Upper lobe of left lung (tissue), 6 donors: ENCODE measurements at regions not wholly inside any gene's neighbourhood (a gene's known extent, or its start where the extent isn't known, plus 50 kb on each side); places are given as distances from the start of the nearest gene placed in this dataset.

ENCODE experiments used
- ATAC-seq, 2 donors: fragments of 200-7000 bp; cut with Tn5 transposase; one replicate each; pipeline ENCODE4 v1.9.1; 2022; ENCODE audit warnings: mild to moderate bottlenecking in 2 of 2, moderate library complexity in 2 of 2; ENCODE audit not compliant: low FRiP score in 2 of 2
- DNase-seq, 2 donors: peaks; one replicate each; pipeline ENCODE4 v3.0.0-alpha.2; 2019 to 2020
- H3K27ac ChIP-seq, 4 donors: fragments of 200-600 bp; sonication (generic); one replicate each; pipeline ENCODE4 v1.5.1; 2016 to 2019
- H3K27me3 ChIP-seq, 4 donors: fragments of 200-600 bp; sonication (generic); one replicate each; pipeline ENCODE4 v1.5.1; 2017 to 2019
- H3K36me3 ChIP-seq, 4 donors: fragments of 200-600 bp; sonication (generic); one replicate each; pipeline ENCODE4 v1.5.1; 2016 to 2019
- H3K4me1 ChIP-seq, 4 donors: fragments of 200-600 bp; sonication (generic); one replicate each; pipeline ENCODE4 v1.5.1; 2018 to 2019
- H3K4me3 ChIP-seq, 4 donors: fragments of 200-600 bp; sonication (generic); one replicate each; pipeline ENCODE4 v1.5.1; 2017 to 2019; ENCODE audit warnings: mild to moderate bottlenecking in 2 of 4, moderate library complexity in 1 of 4
- H3K9me3 ChIP-seq, 4 donors: fragments of 200-600 bp; sonication (generic); one replicate each; pipeline ENCODE4 v1.5.1; 2018 to 2019
- CTCF ChIP-seq, 6 experiments: fragments of 450-650 bp in 4 of 6; fragments of 200-600 bp in 2 of 6; sonication (generic) in 2 of 6; IDR thresholded peaks; one replicate each; pipeline ENCODE4 v1.5.1; 2016 to 2019; ENCODE audit warnings: antibody characterized with exemption in 6 of 6
- EP300 ChIP-seq, 4 donors: sonication (generic); formaldehyde crosslinking; IDR thresholded peaks; one replicate each; pipeline ENCODE4 v1.5.1; 2017; ENCODE audit warnings: antibody characterized with exemption in 4 of 4, control low read depth in 2 of 4
- POLR2A ChIP-seq, 4 donors: fragments of 450-650 bp; IDR thresholded peaks; one replicate each; pipeline ENCODE4 v1.5.1; 2016 to 2017; ENCODE audit warnings: antibody characterized with exemption in 4 of 4, mild to moderate bottlenecking in 2 of 4
- POLR2AphosphoS5 ChIP-seq, 2 donors: sonication (generic); formaldehyde crosslinking; IDR thresholded peaks; one replicate each; pipeline ENCODE4 v1.5.1; 2017; ENCODE audit warnings: antibody characterized with exemption in 2 of 2
- WGBS, 2 donors: methylation state at CpG; one replicate each; pipeline ENCODE4 v1.1.5; 2017 to 2018; 5-methylcytosine and 5-hydroxymethylcytosine counted together
- donor health status: DM: no; HTN: no; CAD: no; lungs with moderate emphysema.
- donor health status: DM: no; HTN: yes; CAD: no; lungs with severe emphysema.

GRCh38 chr5:164005071-164005470, 499.7 kb downstream of the MAT2B start:
- DNase-seq (no peak), ATAC-seq (no peak)
- no peak overlapping the region for H3K27ac ChIP-seq
- no peaks in the 10 kb centered on the region for H3K4me1 ChIP-seq
- no peaks in the 10 kb centered on the region for H3K9me3 ChIP-seq
- H3K4me3 ChIP-seq, result no peak overlapping the region
- no peaks in the 10 kb centered on the region for H3K36me3 ChIP-seq
- WGBS, 2 donors, result 85 to 88% methylated on average over 1 of the region's 1 CpG
- TF ChIP-seq POLR2AphosphoS5 (IDR thresholded peaks at IDR 0.05), result no peak
- TF ChIP-seq EP300 (IDR thresholded peaks at IDR 0.05), result no peak
- no peak for TF ChIP-seq CTCF (IDR thresholded peaks at IDR 0.05)
- H3K27me3 ChIP-seq, result no peaks in the 10 kb centered on the region

- Histone ChIP-seq H3K36me3 (no peaks in the 10 kb centered on the region), H3K27me3 (no peaks in the 10 kb centered on the region), H3K9me3 (no peaks in the 10 kb centered on the region), H3K27ac (no peak overlapping the region), H3K4me1 (no peaks in the 10 kb centered on the region), H3K4me3 (no peak overlapping the region)
- 55 to 71% methylated on average over 2 of the region's 2 CpGs for WGBS, 2 donors
- no peak for ATAC-seq
- TF ChIP-seq POLR2A (IDR thresholded peaks at IDR 0.05) (no peak), EP300 (IDR thresholded peaks at IDR 0.05) (no peak), POLR2AphosphoS5 (IDR thresholded peaks at IDR 0.05) (no peak), CTCF (IDR thresholded peaks at IDR 0.05) (no peak)
- no peak for DNase-seq
These were observed 501.6 kb downstream of the MAT2B start for GRCh38 chr5:164007064-164007463.

GRCh38 chr5:164009621-164010020, 504.2 kb downstream of the MAT2B start:
- H3K4me1 ChIP-seq, result no peaks in the 10 kb centered on the region
- H3K27ac ChIP-seq, result no peak overlapping the region
- no peaks in the 10 kb centered on the region for H3K9me3 ChIP-seq
- H3K4me3 ChIP-seq, result no peak overlapping the region
- no peak for ATAC-seq
- no peak for DNase-seq
- TF ChIP-seq CTCF (IDR thresholded peaks at IDR 0.05) (no peak), POLR2A (IDR thresholded peaks at IDR 0.05) (no peak), POLR2AphosphoS5 (IDR thresholded peaks at IDR 0.05) (no peak)
- no peaks in the 10 kb centered on the region for H3K27me3 ChIP-seq
- H3K36me3 ChIP-seq, result no peaks in the 10 kb centered on the region
- WGBS, 2 donors, result 78 to 88% methylated on average over 6 of the region's 6 CpGs

- Histone ChIP-seq H3K36me3 (no peaks in the 10 kb centered on the region), H3K27me3 (no peaks in the 10 kb centered on the region), H3K27ac (no peak overlapping the region), H3K9me3 (no peaks in the 10 kb centered on the region), H3K4me3 (no peak overlapping the region), H3K4me1 (no peaks in the 10 kb centered on the region)
- no peak for ATAC-seq
- TF ChIP-seq CTCF (IDR thresholded peaks at IDR 0.05), result no peak
- no peak for TF ChIP-seq POLR2AphosphoS5 (IDR thresholded peaks at IDR 0.05)
- no peak for TF ChIP-seq POLR2A (IDR thresholded peaks at IDR 0.05)
- no peak for TF ChIP-seq EP300 (IDR thresholded peaks at IDR 0.05)
- no peak for DNase-seq
- 67 to 84% methylated on average over 3 of the region's 3 CpGs for WGBS, 2 donors
These were observed 505.5 kb downstream of the MAT2B start for GRCh38 chr5:164010900-164011299.

- no peak for DNase-seq
- ATAC-seq, result no peak
These were observed 507.0 kb downstream of the MAT2B start for GRCh38 chr5:164012371-164012770.

More at GRCh38 chr5:164012371-164012770, 507.0 kb downstream of the MAT2B start:
- no peak overlapping the region for H3K27ac ChIP-seq
- H3K27me3 ChIP-seq, result no peaks in the 10 kb centered on the region
- no peak overlapping the region for H3K4me3 ChIP-seq
- WGBS, 2 donors, result 29 to 38% methylated on average over 4 of the region's 4 CpGs
- H3K36me3 ChIP-seq, result no peaks in the 10 kb centered on the region
- no peaks in the 10 kb centered on the region for H3K4me1 ChIP-seq
- TF ChIP-seq CTCF (IDR thresholded peaks at IDR 0.05), result no peak
- no peak for TF ChIP-seq POLR2A (IDR thresholded peaks at IDR 0.05)
- TF ChIP-seq POLR2AphosphoS5 (IDR thresholded peaks at IDR 0.05), result no peak
- TF ChIP-seq EP300 (IDR thresholded peaks at IDR 0.05), result no peak
- no peaks in the 10 kb centered on the region for H3K9me3 ChIP-seq
